ENCODE measurements at regions not wholly inside any gene's neighbourhood (a gene's known extent, or its start where the extent isn't known, plus 50 kb on each side); places are given as distances from the start of the nearest gene placed in this dataset.

DNA sequence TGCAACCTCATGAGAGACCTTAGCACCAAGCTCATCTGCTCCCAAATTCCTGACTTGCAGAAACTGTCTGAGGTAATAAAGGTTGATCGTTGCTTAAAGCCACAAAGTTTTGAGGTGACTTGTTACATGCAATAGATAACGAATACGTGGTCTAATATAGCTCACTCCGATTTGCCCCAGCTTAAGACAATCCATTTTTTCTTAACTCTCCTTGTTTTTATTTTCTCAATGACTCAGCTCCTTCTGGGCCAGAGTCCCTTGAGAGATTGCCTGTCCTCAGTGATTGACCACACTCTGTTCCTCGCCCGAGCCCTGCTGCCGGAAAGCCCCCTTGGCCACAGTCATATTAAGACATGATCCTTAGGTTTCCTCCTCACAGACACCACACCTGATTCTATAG, 63.7 kb upstream of the FANCC start (continued):
- TF ChIP-seq, protein P1, sequence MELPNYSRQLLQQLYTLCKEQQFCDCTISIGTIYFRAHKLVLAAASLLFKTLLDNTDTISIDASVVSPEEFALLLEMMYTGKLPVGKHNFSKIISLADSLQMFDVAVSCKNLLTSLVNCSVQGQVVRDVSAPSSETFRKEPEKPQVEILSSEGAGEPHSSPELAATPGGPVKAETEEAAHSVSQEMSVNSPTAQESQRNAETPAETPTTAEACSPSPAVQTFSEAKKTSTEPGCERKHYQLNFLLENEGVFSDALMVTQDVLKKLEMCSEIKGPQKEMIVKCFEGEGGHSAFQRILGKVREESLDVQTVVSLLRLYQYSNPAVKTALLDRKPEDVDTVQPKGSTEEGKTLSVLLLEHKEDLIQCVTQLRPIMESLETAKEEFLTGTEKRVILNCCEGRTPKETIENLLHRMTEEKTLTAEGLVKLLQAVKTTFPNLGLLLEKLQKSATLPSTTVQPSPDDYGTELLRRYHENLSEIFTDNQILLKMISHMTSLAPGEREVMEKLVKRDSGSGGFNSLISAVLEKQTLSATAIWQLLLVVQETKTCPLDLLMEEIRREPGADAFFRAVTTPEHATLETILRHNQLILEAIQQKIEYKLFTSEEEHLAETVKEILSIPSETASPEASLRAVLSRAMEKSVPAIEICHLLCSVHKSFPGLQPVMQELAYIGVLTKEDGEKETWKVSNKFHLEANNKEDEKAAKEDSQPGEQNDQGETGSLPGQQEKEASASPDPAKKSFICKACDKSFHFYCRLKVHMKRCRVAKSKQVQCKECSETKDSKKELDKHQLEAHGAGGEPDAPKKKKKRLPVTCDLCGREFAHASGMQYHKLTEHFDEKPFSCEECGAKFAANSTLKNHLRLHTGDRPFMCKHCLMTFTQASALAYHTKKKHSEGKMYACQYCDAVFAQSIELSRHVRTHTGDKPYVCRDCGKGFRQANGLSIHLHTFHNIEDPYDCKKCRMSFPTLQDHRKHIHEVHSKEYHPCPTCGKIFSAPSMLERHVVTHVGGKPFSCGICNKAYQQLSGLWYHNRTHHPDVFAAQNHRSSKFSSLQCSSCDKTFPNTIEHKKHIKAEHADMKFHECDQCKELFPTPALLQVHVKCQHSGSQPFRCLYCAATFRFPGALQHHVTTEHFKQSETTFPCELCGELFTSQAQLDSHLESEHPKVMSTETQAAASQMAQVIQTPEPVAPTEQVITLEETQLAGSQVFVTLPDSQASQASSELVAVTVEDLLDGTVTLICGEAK (IDR thresholded peaks at IDR 0.05; ENCODE audit: borderline replicate concordance) = no peak
- no peak for TF ChIP-seq CEBPB (IDR thresholded peaks at IDR 0.05; ENCODE audit: borderline replicate concordance in 1 of 2, low read depth in 2 of 2, low read length in 2 of 2)
- TF ChIP-seq HDGF (IDR thresholded peaks at IDR 0.05) = no peak
- TF ChIP-seq IKZF1 (conservative IDR thresholded peaks at IDR 0.05) = peak; percentile 71
- TF ChIP-seq NFIC (IDR thresholded peaks at IDR 0.05; ENCODE audit: low read depth, low read length) = no peak
- TF ChIP-seq SMC3 (IDR thresholded peaks at IDR 0.05; ENCODE audit: borderline replicate concordance, low read length) = no peak
- peak; percentile 48 for TF ChIP-seq MEF2B (IDR thresholded peaks at IDR 0.05; ENCODE audit: partially characterized antibody, poor library complexity, severe bottlenecking)
- TF ChIP-seq, protein P2, sequence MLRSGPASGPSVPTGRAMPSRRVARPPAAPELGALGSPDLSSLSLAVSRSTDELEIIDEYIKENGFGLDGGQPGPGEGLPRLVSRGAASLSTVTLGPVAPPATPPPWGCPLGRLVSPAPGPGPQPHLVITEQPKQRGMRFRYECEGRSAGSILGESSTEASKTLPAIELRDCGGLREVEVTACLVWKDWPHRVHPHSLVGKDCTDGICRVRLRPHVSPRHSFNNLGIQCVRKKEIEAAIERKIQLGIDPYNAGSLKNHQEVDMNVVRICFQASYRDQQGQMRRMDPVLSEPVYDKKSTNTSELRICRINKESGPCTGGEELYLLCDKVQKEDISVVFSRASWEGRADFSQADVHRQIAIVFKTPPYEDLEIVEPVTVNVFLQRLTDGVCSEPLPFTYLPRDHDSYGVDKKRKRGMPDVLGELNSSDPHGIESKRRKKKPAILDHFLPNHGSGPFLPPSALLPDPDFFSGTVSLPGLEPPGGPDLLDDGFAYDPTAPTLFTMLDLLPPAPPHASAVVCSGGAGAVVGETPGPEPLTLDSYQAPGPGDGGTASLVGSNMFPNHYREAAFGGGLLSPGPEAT (IDR thresholded peaks at IDR 0.05; ENCODE audit: low read depth) = 0 out of 2 replicates have a peak, but pooled peaks have one; percentile 21
- no peak for TF ChIP-seq KDM1A (IDR thresholded peaks at IDR 0.05; ENCODE audit: borderline replicate concordance)
- TF ChIP-seq RUNX3 (IDR thresholded peaks at IDR 0.05; ENCODE audit: low read length) = peak; percentile 24; the same call in 1 of the 2 replicates
- TF ChIP-seq HCFC1 (IDR thresholded peaks at IDR 0.05; ENCODE audit: low read length) = no peak
- TF ChIP-seq PML (IDR thresholded peaks at IDR 0.05; ENCODE audit: low read length) = no peak
- TF ChIP-seq, protein P3, sequence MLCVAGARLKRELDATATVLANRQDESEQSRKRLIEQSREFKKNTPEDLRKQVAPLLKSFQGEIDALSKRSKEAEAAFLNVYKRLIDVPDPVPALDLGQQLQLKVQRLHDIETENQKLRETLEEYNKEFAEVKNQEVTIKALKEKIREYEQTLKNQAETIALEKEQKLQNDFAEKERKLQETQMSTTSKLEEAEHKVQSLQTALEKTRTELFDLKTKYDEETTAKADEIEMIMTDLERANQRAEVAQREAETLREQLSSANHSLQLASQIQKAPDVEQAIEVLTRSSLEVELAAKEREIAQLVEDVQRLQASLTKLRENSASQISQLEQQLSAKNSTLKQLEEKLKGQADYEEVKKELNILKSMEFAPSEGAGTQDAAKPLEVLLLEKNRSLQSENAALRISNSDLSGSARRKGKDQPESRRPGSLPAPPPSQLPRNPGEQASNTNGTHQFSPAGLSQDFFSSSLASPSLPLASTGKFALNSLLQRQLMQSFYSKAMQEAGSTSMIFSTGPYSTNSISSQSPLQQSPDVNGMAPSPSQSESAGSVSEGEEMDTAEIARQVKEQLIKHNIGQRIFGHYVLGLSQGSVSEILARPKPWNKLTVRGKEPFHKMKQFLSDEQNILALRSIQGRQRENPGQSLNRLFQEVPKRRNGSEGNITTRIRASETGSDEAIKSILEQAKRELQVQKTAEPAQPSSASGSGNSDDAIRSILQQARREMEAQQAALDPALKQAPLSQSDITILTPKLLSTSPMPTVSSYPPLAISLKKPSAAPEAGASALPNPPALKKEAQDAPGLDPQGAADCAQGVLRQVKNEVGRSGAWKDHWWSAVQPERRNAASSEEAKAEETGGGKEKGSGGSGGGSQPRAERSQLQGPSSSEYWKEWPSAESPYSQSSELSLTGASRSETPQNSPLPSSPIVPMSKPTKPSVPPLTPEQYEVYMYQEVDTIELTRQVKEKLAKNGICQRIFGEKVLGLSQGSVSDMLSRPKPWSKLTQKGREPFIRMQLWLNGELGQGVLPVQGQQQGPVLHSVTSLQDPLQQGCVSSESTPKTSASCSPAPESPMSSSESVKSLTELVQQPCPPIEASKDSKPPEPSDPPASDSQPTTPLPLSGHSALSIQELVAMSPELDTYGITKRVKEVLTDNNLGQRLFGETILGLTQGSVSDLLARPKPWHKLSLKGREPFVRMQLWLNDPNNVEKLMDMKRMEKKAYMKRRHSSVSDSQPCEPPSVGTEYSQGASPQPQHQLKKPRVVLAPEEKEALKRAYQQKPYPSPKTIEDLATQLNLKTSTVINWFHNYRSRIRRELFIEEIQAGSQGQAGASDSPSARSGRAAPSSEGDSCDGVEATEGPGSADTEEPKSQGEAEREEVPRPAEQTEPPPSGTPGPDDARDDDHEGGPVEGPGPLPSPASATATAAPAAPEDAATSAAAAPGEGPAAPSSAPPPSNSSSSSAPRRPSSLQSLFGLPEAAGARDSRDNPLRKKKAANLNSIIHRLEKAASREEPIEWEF (IDR thresholded peaks at IDR 0.05; ENCODE audit: insufficient replicate concordance, low read depth, low read length) = no peak
- peak; percentile 29 for TF ChIP-seq BCL11A (IDR thresholded peaks at IDR 0.05; ENCODE audit: low read depth, low read length)
- TF ChIP-seq, protein P4, sequence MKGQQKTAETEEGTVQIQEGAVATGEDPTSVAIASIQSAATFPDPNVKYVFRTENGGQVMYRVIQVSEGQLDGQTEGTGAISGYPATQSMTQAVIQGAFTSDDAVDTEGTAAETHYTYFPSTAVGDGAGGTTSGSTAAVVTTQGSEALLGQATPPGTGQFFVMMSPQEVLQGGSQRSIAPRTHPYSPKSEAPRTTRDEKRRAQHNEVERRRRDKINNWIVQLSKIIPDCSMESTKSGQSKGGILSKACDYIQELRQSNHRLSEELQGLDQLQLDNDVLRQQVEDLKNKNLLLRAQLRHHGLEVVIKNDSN (IDR thresholded peaks at IDR 0.05; ENCODE audit: borderline replicate concordance, extremely low read length, insufficient read depth, low read depth, low read length) = no peak
- TF ChIP-seq, protein P5, sequence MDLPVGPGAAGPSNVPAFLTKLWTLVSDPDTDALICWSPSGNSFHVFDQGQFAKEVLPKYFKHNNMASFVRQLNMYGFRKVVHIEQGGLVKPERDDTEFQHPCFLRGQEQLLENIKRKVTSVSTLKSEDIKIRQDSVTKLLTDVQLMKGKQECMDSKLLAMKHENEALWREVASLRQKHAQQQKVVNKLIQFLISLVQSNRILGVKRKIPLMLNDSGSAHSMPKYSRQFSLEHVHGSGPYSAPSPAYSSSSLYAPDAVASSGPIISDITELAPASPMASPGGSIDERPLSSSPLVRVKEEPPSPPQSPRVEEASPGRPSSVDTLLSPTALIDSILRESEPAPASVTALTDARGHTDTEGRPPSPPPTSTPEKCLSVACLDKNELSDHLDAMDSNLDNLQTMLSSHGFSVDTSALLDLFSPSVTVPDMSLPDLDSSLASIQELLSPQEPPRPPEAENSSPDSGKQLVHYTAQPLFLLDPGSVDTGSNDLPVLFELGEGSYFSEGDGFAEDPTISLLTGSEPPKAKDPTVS (IDR thresholded peaks at IDR 0.05; ENCODE audit: low read depth, low read length) = no peak
- TF ChIP-seq NR2C2 (IDR thresholded peaks at IDR 0.05; ENCODE audit: borderline replicate concordance, control insufficient read depth, insufficient read length, low read depth) = no peak
- no peak for TF ChIP-seq RBBP5 (conservative IDR thresholded peaks at IDR 0.05)
